ENCODE measurements at regions not wholly inside any gene's neighbourhood (a gene's known extent, or its start where the extent isn't known, plus 50 kb on each side); places are given as distances from the start of the nearest gene placed in this dataset.

DNA sequence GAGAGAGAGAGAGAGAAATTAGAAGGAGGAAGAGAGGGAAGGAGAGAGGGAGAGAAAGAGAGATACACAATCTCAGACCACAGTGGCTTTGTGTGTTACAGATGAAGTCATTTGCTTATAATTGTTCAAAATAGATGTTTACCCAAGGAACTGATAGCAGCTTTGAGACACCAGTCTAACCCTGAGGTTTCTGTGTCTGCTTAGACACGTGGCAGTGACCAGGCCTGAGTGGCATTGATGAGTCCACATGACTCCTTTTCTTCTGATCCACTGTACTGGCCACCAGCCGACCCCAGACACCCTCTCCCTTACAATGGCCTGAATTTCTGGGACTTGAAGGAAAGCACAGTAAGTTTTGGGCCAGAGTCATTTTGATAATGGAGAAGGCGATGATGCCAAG is 104.9 kb downstream of the DUSP10 start:
- no peak overlapping the region for H3K27ac ChIP-seq (ENCODE audit: low read depth in 1 of 2, low read length in 2 of 2)
- H3K9ac ChIP-seq (ENCODE audit: insufficient read depth, low read length, poor library complexity, severe bottlenecking): no peak overlapping the region
- no peaks in the 10 kb centered on the region for H3K4me1 Mint-ChIP-seq
- peaks cover 0 to 3% (median 0%) of the 10 kb centered on the region in 3 donors for H3K27me3 Mint-ChIP-seq (ENCODE audit: low read depth in 3 of 3)
- no peaks in the 10 kb centered on the region for H4K20me1 ChIP-seq (ENCODE audit: insufficient read depth, low read length)
- no peak overlapping the region for H3K27ac Mint-ChIP-seq
- no peaks in the 10 kb centered on the region for H3K36me3 Mint-ChIP-seq
- intact Hi-C loops (cut with micrococcal nuclease): no loop called here
- H3K4me3 ChIP-seq (replicated peaks in 1 of 3; ENCODE audit: low read depth in 2 of 3, low read length in 3 of 3): no peak overlapping the region
- TF ChIP-seq, protein P1, sequence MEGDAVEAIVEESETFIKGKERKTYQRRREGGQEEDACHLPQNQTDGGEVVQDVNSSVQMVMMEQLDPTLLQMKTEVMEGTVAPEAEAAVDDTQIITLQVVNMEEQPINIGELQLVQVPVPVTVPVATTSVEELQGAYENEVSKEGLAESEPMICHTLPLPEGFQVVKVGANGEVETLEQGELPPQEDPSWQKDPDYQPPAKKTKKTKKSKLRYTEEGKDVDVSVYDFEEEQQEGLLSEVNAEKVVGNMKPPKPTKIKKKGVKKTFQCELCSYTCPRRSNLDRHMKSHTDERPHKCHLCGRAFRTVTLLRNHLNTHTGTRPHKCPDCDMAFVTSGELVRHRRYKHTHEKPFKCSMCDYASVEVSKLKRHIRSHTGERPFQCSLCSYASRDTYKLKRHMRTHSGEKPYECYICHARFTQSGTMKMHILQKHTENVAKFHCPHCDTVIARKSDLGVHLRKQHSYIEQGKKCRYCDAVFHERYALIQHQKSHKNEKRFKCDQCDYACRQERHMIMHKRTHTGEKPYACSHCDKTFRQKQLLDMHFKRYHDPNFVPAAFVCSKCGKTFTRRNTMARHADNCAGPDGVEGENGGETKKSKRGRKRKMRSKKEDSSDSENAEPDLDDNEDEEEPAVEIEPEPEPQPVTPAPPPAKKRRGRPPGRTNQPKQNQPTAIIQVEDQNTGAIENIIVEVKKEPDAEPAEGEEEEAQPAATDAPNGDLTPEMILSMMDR (IDR thresholded peaks at IDR 0.05): no peak
- WGBS (ENCODE audit: insufficient coverage): 100% methylated on average over 2 of the region's 3 CpGs
- no peak for DNase-seq
- no peaks in the 10 kb centered on the region for H3K4me1 ChIP-seq (ENCODE audit: control insufficient read depth in 1 of 2, insufficient read depth in 2 of 2, low read length in 2 of 2)
- no peak overlapping the region for H3K4me3 Mint-ChIP-seq
- H3K36me3 ChIP-seq (replicated peaks in 1 of 2; ENCODE audit: control insufficient read depth in 1 of 2, insufficient read depth in 2 of 2, low read length in 2 of 2): no peaks in the 10 kb centered on the region
- H3K27me3 ChIP-seq (ENCODE audit: control insufficient read depth in 2 of 2, insufficient read depth in 2 of 2, low read length in 2 of 2): no peaks in the 10 kb centered on the region
- no peaks in the 10 kb centered on the region for H3K9me3 Mint-ChIP-seq
- H3K9me3 ChIP-seq (replicated peaks in 1 of 2; ENCODE audit: control insufficient read depth in 1 of 2, insufficient read depth in 1 of 2, low read length in 2 of 2): no peaks in the 10 kb centered on the region
- H3K4me2 ChIP-seq (replicated peaks; ENCODE audit: extremely low read depth, low read length, poor library complexity, severe bottlenecking): no peak overlapping the region
- no peak overlapping the region for H2AFZ ChIP-seq (ENCODE audit: insufficient read depth, low read depth, low read length, poor library complexity, severe bottlenecking)
- H3K79me2 ChIP-seq (ENCODE audit: insufficient read depth, low read length): no peaks in the 10 kb centered on the region

DNA sequence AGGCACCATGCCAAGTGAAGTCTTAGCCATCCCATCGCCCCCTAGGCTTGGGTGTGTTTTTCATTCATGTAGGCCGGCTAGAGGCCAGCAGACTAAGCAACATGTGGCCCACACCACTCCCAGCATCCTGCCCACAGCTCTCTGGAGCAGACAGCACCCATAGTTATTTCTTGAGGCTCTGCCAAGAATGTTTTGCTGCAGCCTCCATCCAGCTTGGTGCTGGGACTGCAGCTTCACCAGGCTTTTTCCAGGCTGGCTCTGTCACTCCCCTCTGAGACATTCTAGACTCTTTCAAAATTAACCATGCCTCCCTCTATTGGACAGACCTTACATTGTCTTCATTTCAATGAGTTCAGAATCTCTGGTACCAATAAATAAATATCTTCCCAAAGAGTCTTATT is 104.2 kb downstream of the DUSP10 start:
- no peaks in the 10 kb centered on the region for H3K36me3 ChIP-seq (replicated peaks in 1 of 2; ENCODE audit: control insufficient read depth in 1 of 2, insufficient read depth in 2 of 2, low read length in 2 of 2)
- TF ChIP-seq, protein P1 (IDR thresholded peaks at IDR 0.05): no peak
- intact Hi-C loops (cut with micrococcal nuclease): no loop called here
- no peak overlapping the region for H3K9ac ChIP-seq (ENCODE audit: insufficient read depth, low read length, poor library complexity, severe bottlenecking)
- H3K4me2 ChIP-seq (replicated peaks; ENCODE audit: extremely low read depth, low read length, poor library complexity, severe bottlenecking): no peak overlapping the region
- DNase-seq: no peak
- no peaks in the 10 kb centered on the region for H3K9me3 ChIP-seq (replicated peaks in 1 of 2; ENCODE audit: control insufficient read depth in 1 of 2, insufficient read depth in 1 of 2, low read length in 2 of 2)
- H3K27ac ChIP-seq (ENCODE audit: low read depth in 1 of 2, low read length in 2 of 2): no peak overlapping the region
- no peaks in the 10 kb centered on the region for H4K20me1 ChIP-seq (ENCODE audit: insufficient read depth, low read length)
- no peak overlapping the region for H3K4me3 ChIP-seq (replicated peaks in 1 of 3; ENCODE audit: low read depth in 2 of 3, low read length in 3 of 3)
- no peaks in the 10 kb centered on the region for H3K4me1 Mint-ChIP-seq
- peaks cover 0 to 3% (median 0%) of the 10 kb centered on the region in 3 donors for H3K27me3 Mint-ChIP-seq (ENCODE audit: low read depth in 3 of 3)
- H3K4me3 Mint-ChIP-seq: no peak overlapping the region
- H3K36me3 Mint-ChIP-seq: no peaks in the 10 kb centered on the region
- H2AFZ ChIP-seq (ENCODE audit: insufficient read depth, low read depth, low read length, poor library complexity, severe bottlenecking): no peak overlapping the region
- H3K79me2 ChIP-seq (ENCODE audit: insufficient read depth, low read length): no peaks in the 10 kb centered on the region
- 100% methylated on average over 2 of the region's 2 CpGs for WGBS (ENCODE audit: insufficient coverage)
- no peaks in the 10 kb centered on the region for H3K4me1 ChIP-seq (ENCODE audit: control insufficient read depth in 1 of 2, insufficient read depth in 2 of 2, low read length in 2 of 2)
- H3K27ac Mint-ChIP-seq: no peak overlapping the region
- no peaks in the 10 kb centered on the region for H3K9me3 Mint-ChIP-seq
- no peaks in the 10 kb centered on the region for H3K27me3 ChIP-seq (ENCODE audit: control insufficient read depth in 2 of 2, insufficient read depth in 2 of 2, low read length in 2 of 2)

All from CD14-positive monocyte (primary cell).